Neural progenitor cell (in vitro differentiated cells): ENCODE measurements at regions not wholly inside any gene's neighbourhood (a gene's known extent, or its start where the extent isn't known, plus 50 kb on each side); places are given as distances from the start of the nearest gene placed in this dataset.

ENCODE experiments used
- DNase-seq: peaks from one replicate; pipeline ENCODE4 v3.0.0-alpha.2; 2016; ENCODE audit warnings: low spot score
- H2AFZ ChIP-seq: fragments of 200-600 bp; sonication (generic); replicated peaks from 2 replicates; pipeline ENCODE4 v1.6.1; 2016; ENCODE audit warnings: antibody characterized with exemption
- H3F3A ChIP-seq: fragments of 200-600 bp; sonication (generic); 2 replicates; pipeline ENCODE4 v1.6.1; 2016; ENCODE audit warnings: antibody characterized with exemption, low read depth
- H3K27ac ChIP-seq: fragments of 200-600 bp; sonication (generic); 2 replicates; pipeline ENCODE4 v1.5.1; 2016; ENCODE audit warnings: mild to moderate bottlenecking
- H3K27me3 ChIP-seq: fragments of 200-600 bp; sonication (generic); 2 replicates; pipeline ENCODE4 v1.6.1; 2016; ENCODE audit warnings: mild to moderate bottlenecking, moderate library complexity
- H3K36me3 ChIP-seq: fragments of 200-600 bp; sonication (generic); 2 replicates; pipeline ENCODE4 v1.5.1; 2016
- H3K4me1 ChIP-seq: fragments of 200-600 bp; sonication (generic); 2 replicates; pipeline ENCODE4 v1.6.1; 2016; ENCODE audit warnings: mixed run types
- H3K4me2 ChIP-seq: fragments of 200-600 bp; sonication (generic); 2 replicates; pipeline ENCODE4 v1.6.1; 2016
- H3K4me3 ChIP-seq: fragments of 200-600 bp; sonication (generic); 2 replicates; pipeline ENCODE4 v1.5.1; 2016
- H3K79me2 ChIP-seq: fragments of 200-600 bp; sonication (generic); 2 replicates; pipeline ENCODE4 v1.6.1; 2016; ENCODE audit warnings: low read depth
- H3K9ac ChIP-seq: fragments of 200-600 bp; sonication (generic); 2 replicates; pipeline ENCODE4 v1.6.1; 2016
- H3K9me3 ChIP-seq: fragments of 200-600 bp; sonication (generic); 2 replicates; pipeline ENCODE4 v1.5.1; 2016; ENCODE audit warnings: low read depth
- H4K20me1 ChIP-seq: fragments of 200-600 bp; sonication (generic); 2 replicates; pipeline ENCODE4 v1.6.1; 2016; ENCODE audit warnings: low read depth
- H3K27ac Mint-ChIP-seq: 3 replicates; pipeline ENCODE4 v1.8.0; 2021; ENCODE audit warnings: mixed read lengths
- H3K27me3 Mint-ChIP-seq: 2 replicates; pipeline ENCODE4 v1.8.0; 2022; ENCODE audit warnings: low read depth, mild to moderate bottlenecking, inconsistent platforms, moderate library complexity, mixed read lengths; ENCODE audit not compliant: insufficient read depth
- H3K36me3 Mint-ChIP-seq: 3 replicates; pipeline ENCODE4 v1.8.0; 2021; ENCODE audit warnings: mixed read lengths
- H3K4me1 Mint-ChIP-seq: 3 replicates; pipeline ENCODE4 v1.8.0; 2021; ENCODE audit warnings: mixed read lengths
- H3K4me3 Mint-ChIP-seq: 3 replicates; pipeline ENCODE4 v1.8.0; 2021; ENCODE audit warnings: mild to moderate bottlenecking, moderate library complexity, mixed read lengths
- H3K9me3 Mint-ChIP-seq: 3 replicates; pipeline ENCODE4 v1.8.0; 2020; ENCODE audit warnings: mixed read lengths
- CTCF ChIP-seq: fragments of 200-600 bp; sonication (generic); IDR thresholded peaks from 2 replicates; pipeline ENCODE4 v1.5.1; 2017; ENCODE audit warnings: antibody characterized with exemption, mild to moderate bottlenecking
- EZH2 ChIP-seq: fragments of 200-600 bp; sonication (generic); IDR thresholded peaks from 2 replicates; pipeline ENCODE4 v1.6.1; 2017; ENCODE audit warnings: antibody characterized with exemption, mild to moderate bottlenecking, moderate library complexity
- EZH2phosphoT487 ChIP-seq: fragments of 200-600 bp; sonication (generic); IDR thresholded peaks from 2 replicates; pipeline ENCODE4 v1.6.1; 2017; ENCODE audit warnings: antibody characterized with exemption

- no peak overlapping the region for H3K4me3 ChIP-seq
- no peaks in the 10 kb centered on the region for H3K4me1 ChIP-seq
- Mint-ChIP-seq H3K27me3 (no peaks in the 10 kb centered on the region), H3K27ac (no peak overlapping the region), H3K36me3 (no peaks in the 10 kb centered on the region), H3K9me3 (no peaks in the 10 kb centered on the region), H3K4me1 (no peaks in the 10 kb centered on the region), H3K4me3 (no peak overlapping the region)
- no peaks in the 10 kb centered on the region for H3K79me2 ChIP-seq
- no peaks in the 10 kb centered on the region for H3F3A ChIP-seq
- H3K4me2 ChIP-seq: no peak overlapping the region
- no peak overlapping the region for H2AFZ ChIP-seq
- no peaks in the 10 kb centered on the region for H4K20me1 ChIP-seq
- H3K9ac ChIP-seq: no peak overlapping the region
- no peaks in the 10 kb centered on the region for H3K9me3 ChIP-seq
- TF ChIP-seq CTCF (no peak), EZH2phosphoT487 (no peak), EZH2 (no peak)
- no peak overlapping the region for H3K27ac ChIP-seq
- H3K36me3 ChIP-seq: no peaks in the 10 kb centered on the region
- DNase-seq: no peak
- H3K27me3 ChIP-seq: no peaks in the 10 kb centered on the region
Observed at GRCh38 chr2:162928356-162928755, 89.8 kb upstream of the KCNH7 start.

- no peaks in the 10 kb centered on the region for H3K4me1 ChIP-seq
- no peak overlapping the region for H3K9ac ChIP-seq
- H3K4me3 Mint-ChIP-seq: no peak overlapping the region
- H3K27ac Mint-ChIP-seq: no peak overlapping the region
- no peak overlapping the region for H2AFZ ChIP-seq
- H3K27ac ChIP-seq: no peak overlapping the region
- no peak for DNase-seq
- H3K4me1 Mint-ChIP-seq: no peaks in the 10 kb centered on the region
- H3K36me3 ChIP-seq: no peaks in the 10 kb centered on the region
- no peaks in the 10 kb centered on the region for H3K27me3 ChIP-seq
- no peak overlapping the region for H3K4me2 ChIP-seq
- no peaks in the 10 kb centered on the region for H3K79me2 ChIP-seq
- H3K4me3 ChIP-seq: no peak overlapping the region
- H4K20me1 ChIP-seq: no peaks in the 10 kb centered on the region
- H3K36me3 Mint-ChIP-seq: no peaks in the 10 kb centered on the region
- no peaks in the 10 kb centered on the region for H3K9me3 Mint-ChIP-seq
- H3K9me3 ChIP-seq: no peaks in the 10 kb centered on the region
- H3F3A ChIP-seq: no peaks in the 10 kb centered on the region
- H3K27me3 Mint-ChIP-seq: no peaks in the 10 kb centered on the region
- TF ChIP-seq CTCF (no peak), EZH2 (no peak), EZH2phosphoT487 (no peak)
Observed at GRCh38 chr2:162926907-162927306, 88.3 kb upstream of the KCNH7 start.

- Histone ChIP-seq H3K27ac (no peak overlapping the region), H4K20me1 (no peaks in the 10 kb centered on the region), H2AFZ (no peak overlapping the region), H3K9ac (no peak overlapping the region), H3K4me1 (no peaks in the 10 kb centered on the region), H3K36me3 (no peaks in the 10 kb centered on the region), H3K79me2 (no peaks in the 10 kb centered on the region), H3K4me2 (no peak overlapping the region), H3K4me3 (no peak overlapping the region), H3F3A (no peaks in the 10 kb centered on the region), H3K27me3 (no peaks in the 10 kb centered on the region), H3K9me3 (no peaks in the 10 kb centered on the region)
- no peak for DNase-seq
- Mint-ChIP-seq H3K4me3 (no peak overlapping the region), H3K27ac (no peak overlapping the region), H3K4me1 (no peaks in the 10 kb centered on the region), H3K36me3 (no peaks in the 10 kb centered on the region), H3K9me3 (no peaks in the 10 kb centered on the region), H3K27me3 (no peaks in the 10 kb centered on the region)
- TF ChIP-seq EZH2phosphoT487: no peak
- TF ChIP-seq EZH2: no peak
- no peak for TF ChIP-seq CTCF
Observed at GRCh38 chr2:162926501-162926900, 87.9 kb upstream of the KCNH7 start.

DNA sequence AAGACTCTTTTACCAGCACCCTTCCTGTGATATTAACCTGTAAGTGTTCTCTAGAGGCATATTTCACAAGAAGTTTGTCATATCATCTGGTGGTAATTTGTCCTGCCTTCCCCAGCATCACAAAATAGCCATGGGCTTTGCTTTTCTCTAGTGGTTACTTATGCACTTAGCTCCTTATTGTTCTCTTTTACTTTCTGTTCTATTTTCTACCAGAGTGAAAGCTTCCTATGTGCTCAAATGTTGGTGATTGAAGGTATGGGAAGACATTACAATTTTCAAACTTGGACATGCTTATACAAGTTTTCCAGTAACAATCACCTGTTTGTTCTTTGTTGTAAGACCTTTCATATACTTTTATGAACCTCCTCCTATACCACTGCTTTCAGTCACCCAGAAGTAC, 87.0 kb upstream of the KCNH7 start:
- H2AFZ ChIP-seq: no peak overlapping the region

More for the DNA sequence above, 87.0 kb upstream of the KCNH7 start:
- no peaks in the 10 kb centered on the region for H3K4me1 Mint-ChIP-seq
- no peaks in the 10 kb centered on the region for H3K36me3 ChIP-seq
- no peaks in the 10 kb centered on the region for H3K79me2 ChIP-seq
- no peaks in the 10 kb centered on the region for H3K36me3 Mint-ChIP-seq
- H3K9ac ChIP-seq: no peak overlapping the region
- H3K9me3 ChIP-seq: no peaks in the 10 kb centered on the region
- no peaks in the 10 kb centered on the region for H3K27me3 ChIP-seq
- no peaks in the 10 kb centered on the region for H3K9me3 Mint-ChIP-seq
- H3K27ac Mint-ChIP-seq: no peak overlapping the region
- no peak for TF ChIP-seq CTCF
- TF ChIP-seq EZH2: no peak
- TF ChIP-seq EZH2phosphoT487: no peak
- no peak overlapping the region for H3K27ac ChIP-seq
- H3F3A ChIP-seq: no peaks in the 10 kb centered on the region
- H3K4me3 Mint-ChIP-seq: no peak overlapping the region
- no peak for DNase-seq
- no peaks in the 10 kb centered on the region for H3K4me1 ChIP-seq
- H4K20me1 ChIP-seq: no peaks in the 10 kb centered on the region
- H3K4me3 ChIP-seq: no peak overlapping the region
- no peak overlapping the region for H3K4me2 ChIP-seq
- no peaks in the 10 kb centered on the region for H3K27me3 Mint-ChIP-seq
